Mesenchymal stem cell (in vitro differentiated cells and primary cell): ENCODE measurements at regions not wholly inside any gene's neighbourhood (a gene's known extent, or its start where the extent isn't known, plus 50 kb on each side); places are given as distances from the start of the nearest gene placed in this dataset.
"Not testable (repeated sequence)": the region's sequence is repeated elsewhere in the genome, so short reads cannot be mapped to it uniquely, and the experiment has no call there.

Experiments used
- DNase-seq: peaks from one replicate; pipeline ENCODE4 v3.0.0-alpha.2; 2013
- H2AFZ ChIP-seq: one replicate; pipeline ENCODE4 v1.6.1; 2013; ENCODE audit warnings: low read depth, mild to moderate bottlenecking, control low read depth, inconsistent platforms, low read length, moderate library complexity
- H2AK5ac ChIP-seq: 2 replicates; pipeline ENCODE4 v1.6.1; 2013; ENCODE audit warnings: low read length, moderate library complexity, mild to moderate bottlenecking, inconsistent platforms; ENCODE audit not compliant: severe bottlenecking
- H2BK120ac ChIP-seq: one replicate; pipeline ENCODE4 v1.6.1; 2013; ENCODE audit warnings: low read depth, mild to moderate bottlenecking, inconsistent platforms, low read length, moderate library complexity
- H2BK12ac ChIP-seq, 2 experiments: one replicate each; pipeline ENCODE4 v1.6.1; 2013; ENCODE audit warnings: inconsistent platforms in 2 of 2, low read length in 2 of 2, mild to moderate bottlenecking in 2 of 2, moderate library complexity in 2 of 2, control low read depth in 1 of 2
- H2BK15ac ChIP-seq: one replicate; pipeline ENCODE4 v1.6.1; 2013; ENCODE audit warnings: mild to moderate bottlenecking, low read depth, inconsistent platforms; ENCODE audit not compliant: poor library complexity, severe bottlenecking
- H2BK5ac ChIP-seq: 2 replicates; pipeline ENCODE4 v1.6.1; 2013; ENCODE audit warnings: low read depth, mild to moderate bottlenecking, low read length, control low read depth, inconsistent platforms; ENCODE audit not compliant: poor library complexity, severe bottlenecking
- H3K14ac ChIP-seq, 2 experiments: one replicate each; pipeline ENCODE4 v1.6.1; 2013; ENCODE audit warnings: inconsistent platforms in 2 of 2, low read length in 2 of 2, control low read depth in 1 of 2, mild to moderate bottlenecking in 1 of 2, moderate library complexity in 1 of 2
- H3K18ac ChIP-seq, 2 experiments: one replicate each; pipeline ENCODE4 v1.6.1; 2013; ENCODE audit warnings: inconsistent platforms in 2 of 2, low read length in 2 of 2, control low read depth in 1 of 2, low read depth in 1 of 2, mild to moderate bottlenecking in 1 of 2
- H3K23ac ChIP-seq, 2 experiments: one replicate each; pipeline ENCODE4 v1.6.1; 2013; ENCODE audit warnings: inconsistent platforms in 2 of 2, low read length in 2 of 2, mild to moderate bottlenecking in 2 of 2, moderate library complexity in 2 of 2, control low read depth in 1 of 2
- H3K27ac ChIP-seq: 2 replicates; pipeline ENCODE4 v1.5.1; 2013; ENCODE audit warnings: mild to moderate bottlenecking, moderate library complexity, low read length, control low read depth, inconsistent platforms; ENCODE audit not compliant: poor library complexity, severe bottlenecking
- H3K27me3 ChIP-seq, 2 experiments: 2 replicates each; pipeline versions ENCODE4 v1.6.1 to v1.7.0; 2013; ENCODE audit warnings: low read length in 2 of 2, mild to moderate bottlenecking in 2 of 2, moderate library complexity in 2 of 2, control low read depth in 1 of 2, inconsistent platforms in 1 of 2; ENCODE audit not compliant: control insufficient read depth in 1 of 2, insufficient read depth in 1 of 2
- H3K36me3 ChIP-seq, 2 experiments: 2 replicates each; pipeline versions ENCODE4 v1.6.1 to v1.7.0; 2013; ENCODE audit warnings: low read length in 2 of 2, control low read depth in 1 of 2, inconsistent platforms in 1 of 2, low read depth in 1 of 2, mild to moderate bottlenecking in 1 of 2; ENCODE audit not compliant: insufficient read depth in 2 of 2, control insufficient read depth in 1 of 2
- H3K4ac ChIP-seq, 2 experiments: one replicate each; pipeline ENCODE4 v1.6.1; 2013; ENCODE audit warnings: inconsistent platforms in 2 of 2, low read length in 2 of 2, mild to moderate bottlenecking in 2 of 2, moderate library complexity in 2 of 2, control low read depth in 1 of 2, low read depth in 1 of 2
- H3K4me1 ChIP-seq: 2 replicates; pipeline ENCODE4 v1.6.1; 2013; ENCODE audit warnings: low read depth, low read length, control low read depth; ENCODE audit not compliant: control insufficient read depth, insufficient read depth
- H3K4me2 ChIP-seq: 2 replicates; pipeline ENCODE4 v1.6.1; 2013; ENCODE audit warnings: low read length, mild to moderate bottlenecking, inconsistent platforms; ENCODE audit not compliant: poor library complexity, severe bottlenecking
- H3K4me3 ChIP-seq, 2 experiments: 2 replicates each; pipeline versions ENCODE4 v1.5.1 to v1.7.0; 2013; ENCODE audit warnings: low read length in 2 of 2, mild to moderate bottlenecking in 2 of 2, control low read depth in 1 of 2, low read depth in 1 of 2; ENCODE audit not compliant: insufficient read depth in 1 of 2
- H3K79me1 ChIP-seq: replicated peaks from 2 replicates; pipeline ENCODE4 v1.6.1; 2013; ENCODE audit warnings: mild to moderate bottlenecking, control low read depth, low read length, inconsistent platforms; ENCODE audit not compliant: poor library complexity, severe bottlenecking
- H3K9ac ChIP-seq: 2 replicates; pipeline ENCODE4 v1.7.0; 2013; ENCODE audit warnings: mild to moderate bottlenecking, low read length, moderate library complexity
- H3K9me3 ChIP-seq: 2 replicates; pipeline ENCODE4 v1.7.0; 2013; ENCODE audit warnings: mild to moderate bottlenecking, low read length; ENCODE audit not compliant: control insufficient read depth
- H4K8ac ChIP-seq: one replicate; pipeline ENCODE4 v1.6.1; 2013; ENCODE audit warnings: inconsistent platforms, mild to moderate bottlenecking, low read length, moderate library complexity
- H4K91ac ChIP-seq: one replicate; pipeline ENCODE4 v1.6.1; 2013; ENCODE audit warnings: mild to moderate bottlenecking, low read length, inconsistent platforms
- WGBS: methylation state at CpG from one replicate; pipeline ENCODE4 v1.1.7; 2013; ENCODE audit warnings: mixed read lengths; 5-methylcytosine and 5-hydroxymethylcytosine counted together

DNA sequence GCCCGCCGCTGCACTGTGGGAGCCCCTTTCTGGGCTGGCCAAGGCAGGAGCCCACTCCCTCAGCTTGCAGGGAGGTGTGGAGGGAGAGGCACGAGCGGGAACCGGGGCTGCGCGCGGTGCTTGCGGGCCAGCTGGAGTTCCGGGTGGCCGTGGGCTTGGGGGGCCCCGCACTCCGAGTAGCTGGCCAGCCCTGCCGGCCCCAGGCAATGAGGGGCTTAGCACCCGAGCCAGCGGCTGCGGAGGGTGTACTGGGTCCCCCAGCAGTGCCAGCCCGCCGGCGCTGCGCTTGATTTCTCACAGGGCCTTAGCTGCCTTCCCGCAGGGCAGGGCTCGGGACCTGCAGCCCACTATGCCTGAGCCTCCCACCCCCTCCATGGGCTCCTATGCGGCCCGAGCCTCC lies 140.6 kb upstream of the KRAS start:
- H2BK5ac ChIP-seq, H3K14ac ChIP-seq, H3K36me3 ChIP-seq, H2AFZ ChIP-seq, H3K4me2 ChIP-seq, H3K9me3 ChIP-seq, H2BK120ac ChIP-seq, H3K18ac ChIP-seq, H3K23ac ChIP-seq, H3K9ac ChIP-seq, H4K91ac ChIP-seq, H3K4me1 ChIP-seq, H2AK5ac ChIP-seq, DNase-seq, H3K79me1 ChIP-seq, H3K27ac ChIP-seq, H2BK15ac ChIP-seq, H3K27me3 ChIP-seq, H3K4me3 ChIP-seq, H3K4ac ChIP-seq, H4K8ac ChIP-seq, H2BK12ac ChIP-seq: not testable (repeated sequence)
- 98% methylated on average over 21 of the region's 25 CpGs for WGBS

- DNase-seq: no peak
- 61% methylated on average over 3 of the region's 5 CpGs for WGBS
- H3K4me2 ChIP-seq: no peak overlapping the region
- no peaks in the 10 kb centered on the region for H3K27me3 ChIP-seq
- H3K36me3 ChIP-seq: no peaks in the 10 kb centered on the region
- no peak overlapping the region for H2AFZ ChIP-seq
- H3K9ac ChIP-seq: no peak overlapping the region
- no peak overlapping the region for H2BK12ac ChIP-seq
- no peak overlapping the region for H2BK120ac ChIP-seq
- no peak overlapping the region for H2BK5ac ChIP-seq
- H4K91ac ChIP-seq: no peak overlapping the region
- no peak overlapping the region for H3K4ac ChIP-seq
- no peak overlapping the region for H3K27ac ChIP-seq
- peaks cover 6% of the 10 kb centered on the region for H3K4me1 ChIP-seq
- H3K14ac ChIP-seq: no peak overlapping the region
- no peaks in the 10 kb centered on the region for H3K9me3 ChIP-seq
- H3K79me1 ChIP-seq: no peaks in the 10 kb centered on the region
- H3K4me3 ChIP-seq: no peak overlapping the region
- no peak overlapping the region for H4K8ac ChIP-seq
- H3K18ac ChIP-seq: no peak overlapping the region
- H3K23ac ChIP-seq: no peak overlapping the region
- H2AK5ac ChIP-seq: no peak overlapping the region
- H2BK15ac ChIP-seq: no peak overlapping the region
These were observed 137.5 kb upstream of the KRAS start for GRCh38 chr12:25388183-25388582.

DNA sequence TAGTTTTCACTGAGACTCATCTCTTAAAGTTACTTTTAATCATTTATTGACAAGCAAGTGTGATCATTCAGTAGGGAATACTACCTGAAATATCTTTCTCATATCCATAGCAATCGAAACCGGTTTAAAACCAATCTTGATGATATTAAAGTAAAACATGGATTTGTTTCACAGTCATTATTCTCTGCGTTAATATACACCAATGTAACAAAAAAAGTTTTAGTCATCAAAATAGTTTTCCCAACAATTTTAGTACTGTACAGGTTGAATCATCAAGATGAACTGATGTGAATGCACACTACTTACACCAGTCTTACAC lies 137.0 kb upstream of the KRAS start:
- Histone ChIP-seq H3K9me3 (no peaks in the 10 kb centered on the region), H4K91ac (no peak overlapping the region), H3K27ac (no peak overlapping the region), H3K9ac (peak overlapping the region; percentile 99), H2BK120ac (no peak overlapping the region), H3K79me1 (no peaks in the 10 kb centered on the region), H3K36me3 (no peaks in the 10 kb centered on the region), H2BK12ac (no peak overlapping the region), H3K14ac (no peak overlapping the region), H3K4ac (no peak overlapping the region), H3K27me3 (no peaks in the 10 kb centered on the region), H2AK5ac (no peak overlapping the region), H3K4me3 (no peak overlapping the region), H2BK15ac (no peak overlapping the region), H3K4me2 (no peak overlapping the region), H2BK5ac (no peak overlapping the region), H3K23ac (no peak overlapping the region), H3K18ac (no peak overlapping the region), H4K8ac (no peak overlapping the region), H2AFZ (no peak overlapping the region), H3K4me1 (peaks cover 6% of the 10 kb centered on the region)
- 100% methylated on average over 1 of the region's 3 CpGs for whole genome bisulfite sequencing
- DNase-seq: no peak

GRCh38 chr12:25386831-25387731 lies 136.4 kb upstream of the KRAS start:
- Histone ChIP-seq H3K4me1 (peaks cover 6% of the 10 kb centered on the region), H2AFZ (peak overlapping the region; percentile 62), H3K23ac (no peak overlapping the region), H3K4ac (peak overlapping the region in 1 of 2 experiments; percentile 68), H2BK15ac (no peak overlapping the region), H3K27me3 (no peaks in the 10 kb centered on the region), H4K8ac (no peak overlapping the region), H3K18ac (peak overlapping the region in 1 of 2 experiments; percentile 81), H2BK120ac (peak overlapping the region; percentile 54), H3K9ac (peak overlapping the region; percentile 99), H3K9me3 (no peaks in the 10 kb centered on the region), H3K14ac (no peak overlapping the region), H3K4me2 (peak overlapping the region; percentile 90), H2BK5ac (no peak overlapping the region), H2AK5ac (no peak overlapping the region), H3K4me3 (peak overlapping the region; percentile 44 to 84), H3K36me3 (no peaks in the 10 kb centered on the region), H4K91ac (peak overlapping the region; percentile 40), H2BK12ac (peak overlapping the region in 1 of 2 experiments; percentile 18), H3K27ac (peak overlapping the region; percentile 93), H3K79me1 (no peaks in the 10 kb centered on the region)
- peak; percentile 89 for DNase-seq
- WGBS: 15% methylated on average over 14 of the region's 22 CpGs
